ENCODE measurements at regions not wholly inside any gene's neighbourhood (a gene's known extent, or its start where the extent isn't known, plus 50 kb on each side); places are given as distances from the start of the nearest gene placed in this dataset.

GRCh38 chr5:101838435-101838834 lies 457.6 kb downstream of the SLCO4C1 start:
- TF ChIP-seq, protein P1, sequence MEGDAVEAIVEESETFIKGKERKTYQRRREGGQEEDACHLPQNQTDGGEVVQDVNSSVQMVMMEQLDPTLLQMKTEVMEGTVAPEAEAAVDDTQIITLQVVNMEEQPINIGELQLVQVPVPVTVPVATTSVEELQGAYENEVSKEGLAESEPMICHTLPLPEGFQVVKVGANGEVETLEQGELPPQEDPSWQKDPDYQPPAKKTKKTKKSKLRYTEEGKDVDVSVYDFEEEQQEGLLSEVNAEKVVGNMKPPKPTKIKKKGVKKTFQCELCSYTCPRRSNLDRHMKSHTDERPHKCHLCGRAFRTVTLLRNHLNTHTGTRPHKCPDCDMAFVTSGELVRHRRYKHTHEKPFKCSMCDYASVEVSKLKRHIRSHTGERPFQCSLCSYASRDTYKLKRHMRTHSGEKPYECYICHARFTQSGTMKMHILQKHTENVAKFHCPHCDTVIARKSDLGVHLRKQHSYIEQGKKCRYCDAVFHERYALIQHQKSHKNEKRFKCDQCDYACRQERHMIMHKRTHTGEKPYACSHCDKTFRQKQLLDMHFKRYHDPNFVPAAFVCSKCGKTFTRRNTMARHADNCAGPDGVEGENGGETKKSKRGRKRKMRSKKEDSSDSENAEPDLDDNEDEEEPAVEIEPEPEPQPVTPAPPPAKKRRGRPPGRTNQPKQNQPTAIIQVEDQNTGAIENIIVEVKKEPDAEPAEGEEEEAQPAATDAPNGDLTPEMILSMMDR (IDR thresholded peaks at IDR 0.05; ENCODE audit: borderline replicate concordance, extremely low read depth, insufficient read depth), result no peak

DNA sequence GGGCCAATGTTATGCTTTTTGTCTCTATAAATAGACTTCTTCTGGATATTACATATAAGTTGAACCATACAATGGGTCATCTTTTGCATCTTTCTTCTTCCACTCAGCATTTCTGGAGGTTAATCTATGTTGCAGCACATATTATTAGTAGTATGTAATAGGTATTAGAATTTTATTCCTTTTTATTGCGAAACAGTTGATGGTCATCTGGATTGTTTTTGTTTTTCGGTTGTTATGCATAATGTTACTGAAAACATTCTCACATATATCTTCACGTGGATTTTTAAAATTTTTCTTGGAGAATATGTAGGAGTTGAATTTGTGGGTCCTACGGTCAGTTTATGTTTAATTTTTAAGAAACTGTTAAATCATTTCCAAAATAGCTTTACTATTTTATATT lies 466.8 kb downstream of the SLCO4C1 start:
- TF ChIP-seq, protein P1 (IDR thresholded peaks at IDR 0.05; ENCODE audit: borderline replicate concordance, extremely low read depth, insufficient read depth), result no peak
- no peak for DNase-seq
- Histone ChIP-seq H3K27ac (ENCODE audit: low read depth in 2 of 2, low read length in 2 of 2) (no peak overlapping the region), H3K4me3 (ENCODE audit: low read length in 3 of 3) (no peak overlapping the region), H3K36me3 (ENCODE audit: control insufficient read depth in 2 of 3, insufficient read depth in 3 of 3, low read length in 3 of 3) (no peaks in the 10 kb centered on the region), H3K27me3 (ENCODE audit: control insufficient read depth, insufficient read depth, low read length) (no peaks in the 10 kb centered on the region), H3K9me3 (ENCODE audit: control insufficient read depth in 2 of 3, insufficient read depth in 1 of 3, low read length in 3 of 3) (peaks cover 0 to 9% (median 0%) of the 10 kb centered on the region in 3 donors), H3K4me1 (ENCODE audit: control insufficient read depth in 2 of 3, insufficient read depth in 2 of 3, low read depth in 1 of 3, low read length in 3 of 3) (no peaks in the 10 kb centered on the region), H3K9ac (ENCODE audit: low read length in 3 of 3) (no peak overlapping the region)
- FAIRE-seq, result no peak
- intact Hi-C loops (cut with DNase I), result no loop called here

More at GRCh38 chr5:101838435-101838834, 457.6 kb downstream of the SLCO4C1 start:
- no peak overlapping the region for H3K27ac ChIP-seq (ENCODE audit: low read depth in 2 of 2, low read length in 2 of 2)
- no peaks in the 10 kb centered on the region for H3K4me1 ChIP-seq (ENCODE audit: control insufficient read depth in 2 of 3, insufficient read depth in 2 of 3, low read depth in 1 of 3, low read length in 3 of 3)
- FAIRE-seq (no peak), DNase-seq (peak in 2 of 5 donors; percentile 1 to 10)
- intact Hi-C loops (cut with DNase I), result no loop called here
- H3K36me3 ChIP-seq (ENCODE audit: control insufficient read depth in 2 of 3, insufficient read depth in 3 of 3, low read length in 3 of 3), result no peaks in the 10 kb centered on the region
- no peak overlapping the region for H3K4me3 ChIP-seq (ENCODE audit: low read length in 3 of 3)
- no peaks in the 10 kb centered on the region for H3K27me3 ChIP-seq (ENCODE audit: control insufficient read depth, insufficient read depth, low read length)
- no peak overlapping the region for H3K9ac ChIP-seq (ENCODE audit: low read length in 3 of 3)
- no peaks in the 10 kb centered on the region for H3K9me3 ChIP-seq (ENCODE audit: control insufficient read depth in 2 of 3, insufficient read depth in 1 of 3, low read length in 3 of 3)

DNA sequence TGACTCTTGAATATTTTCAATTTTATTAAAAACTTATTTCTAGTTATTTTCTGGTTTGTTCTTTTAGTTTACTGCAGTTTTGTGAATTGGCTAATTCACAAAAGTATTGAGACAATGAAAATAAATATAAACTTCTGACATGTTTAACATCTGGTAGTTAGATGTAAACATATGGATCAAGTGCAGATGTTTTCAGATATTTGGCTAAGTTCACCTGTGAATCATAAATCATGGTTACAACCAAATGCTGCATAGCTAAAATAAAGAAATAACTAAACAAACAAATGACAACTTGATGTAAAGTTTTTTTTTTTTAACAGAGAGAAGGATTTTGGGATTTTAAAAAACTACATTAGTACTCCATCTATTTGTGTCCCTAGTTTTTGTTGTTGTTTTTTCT lies 484.6 kb downstream of the SLCO4C1 start:
- H3K36me3 ChIP-seq (ENCODE audit: control insufficient read depth in 2 of 3, insufficient read depth in 3 of 3, low read length in 3 of 3), result no peaks in the 10 kb centered on the region
- FAIRE-seq (peak; percentile 25), DNase-seq (no peak)
- intact Hi-C loops (cut with DNase I), result no loop called here
- no peak overlapping the region for H3K27ac ChIP-seq (ENCODE audit: low read depth in 2 of 2, low read length in 2 of 2)
- H3K9me3 ChIP-seq (ENCODE audit: control insufficient read depth in 2 of 3, insufficient read depth in 1 of 3, low read length in 3 of 3), result no peaks in the 10 kb centered on the region
- H3K4me1 ChIP-seq (ENCODE audit: control insufficient read depth in 2 of 3, insufficient read depth in 2 of 3, low read depth in 1 of 3, low read length in 3 of 3), result no peaks in the 10 kb centered on the region
- H3K27me3 ChIP-seq (ENCODE audit: control insufficient read depth, insufficient read depth, low read length), result no peaks in the 10 kb centered on the region
- H3K4me3 ChIP-seq (ENCODE audit: low read length in 3 of 3), result no peak overlapping the region
- no peak overlapping the region for H3K9ac ChIP-seq (ENCODE audit: low read length in 3 of 3)
- TF ChIP-seq, protein P1 (IDR thresholded peaks at IDR 0.05; ENCODE audit: borderline replicate concordance, extremely low read depth, insufficient read depth), result no peak

- TF ChIP-seq, protein P1 (IDR thresholded peaks at IDR 0.05; ENCODE audit: borderline replicate concordance, extremely low read depth, insufficient read depth), result no peak
- Histone ChIP-seq H3K4me3 (ENCODE audit: low read length in 3 of 3) (no peak overlapping the region), H3K27me3 (ENCODE audit: control insufficient read depth, insufficient read depth, low read length) (no peaks in the 10 kb centered on the region), H3K9ac (ENCODE audit: low read length in 3 of 3) (no peak overlapping the region), H3K36me3 (ENCODE audit: control insufficient read depth in 2 of 3, insufficient read depth in 3 of 3, low read length in 3 of 3) (no peaks in the 10 kb centered on the region), H3K27ac (ENCODE audit: low read depth in 2 of 2, low read length in 2 of 2) (no peak overlapping the region), H3K4me1 (ENCODE audit: control insufficient read depth in 2 of 3, insufficient read depth in 2 of 3, low read depth in 1 of 3, low read length in 3 of 3) (no peaks in the 10 kb centered on the region), H3K9me3 (ENCODE audit: control insufficient read depth in 2 of 3, insufficient read depth in 1 of 3, low read length in 3 of 3) (peaks cover 0 to 2% (median 0%) of the 10 kb centered on the region in 3 donors)
- intact Hi-C loops (cut with DNase I), result no loop called here
- FAIRE-seq (no peak), DNase-seq (no peak)
Observed at GRCh38 chr5:101806410-101806809, 489.7 kb downstream of the SLCO4C1 start.
